ENCODE measurements at regions not wholly inside any gene's neighbourhood (a gene's known extent, or its start where the extent isn't known, plus 50 kb on each side); places are given as distances from the start of the nearest gene placed in this dataset.

DNA sequence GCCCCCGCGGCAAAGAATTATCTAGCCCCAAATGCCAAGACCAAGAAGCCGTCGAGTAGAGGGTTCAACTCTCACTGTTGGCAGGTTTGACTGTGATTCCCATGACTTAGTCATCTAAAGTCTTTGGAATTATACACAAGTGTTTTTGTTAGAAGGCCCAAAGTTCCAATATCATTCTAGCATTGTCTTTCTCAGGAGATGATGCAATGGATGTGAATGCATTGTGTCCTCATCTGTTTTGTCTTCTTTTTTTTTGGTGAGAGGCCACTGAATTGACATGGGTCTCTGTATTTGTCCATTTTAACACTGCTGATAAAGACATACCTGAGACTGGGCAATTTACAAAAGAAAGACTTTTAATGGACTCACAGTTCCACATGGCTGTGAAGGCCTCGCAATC lies 290.5 kb upstream of the ZFP64 start:
- H2BK12ac ChIP-seq (ENCODE audit: low read depth, low read length), result no peak overlapping the region
- no peaks in the 10 kb centered on the region for H3K4me1 ChIP-seq (replicated peaks in 1 of 4; ENCODE audit: control insufficient read depth in 3 of 4, insufficient read depth in 4 of 4, low read length in 3 of 4)
- FAIRE-seq, result no peak
- no peak overlapping the region for H3K9ac ChIP-seq (replicated peaks in 1 of 4; ENCODE audit: extremely low read depth in 1 of 4, low read depth in 3 of 4, low read length in 3 of 4)
- H3K4me3 ChIP-seq (ENCODE audit: extremely low read depth in 1 of 4, insufficient read depth in 2 of 4, low read depth in 3 of 4, low read length in 4 of 4), result no peak overlapping the region
- no peaks in the 10 kb centered on the region for H4K20me1 ChIP-seq (replicated peaks in 1 of 2; ENCODE audit: control insufficient read depth in 1 of 2, insufficient read depth in 2 of 2, low read length in 2 of 2)
- no peak overlapping the region for H2AK5ac ChIP-seq (ENCODE audit: low read depth, low read length)
- no peak overlapping the region for H3K4me2 ChIP-seq (ENCODE audit: insufficient read depth in 1 of 2, low read depth in 2 of 2, low read length in 2 of 2)
- 81% methylated on average over 5 of the region's 5 CpGs; no CpG with 5 or more reads in 1 of the 2 experiments for WGBS, 2 experiments (ENCODE audit: extremely low coverage in 1 of 2, insufficient coverage in 1 of 2, insufficient read length in 1 of 2, insufficient replicate concordance in 2 of 2, low coverage in 1 of 2, low lambda C conversion rate in 2 of 2, missing lambda C conversion rate in 1 of 2)
- H3K79me2 ChIP-seq (ENCODE audit: control insufficient read depth in 1 of 2, insufficient read depth in 2 of 2, low read length in 2 of 2), result no peaks in the 10 kb centered on the region
- no peak overlapping the region for H3K27ac ChIP-seq (ENCODE audit: low read depth, low read length)
- H2BK120ac ChIP-seq (replicated peaks; ENCODE audit: low read depth, low read length), result no peak overlapping the region
- H2BK20ac ChIP-seq (ENCODE audit: low read length), result no peak overlapping the region
- H3K4ac ChIP-seq (replicated peaks; ENCODE audit: insufficient read length, low read depth, low read length), result no peak overlapping the region
- no peak overlapping the region for H2AFZ ChIP-seq (ENCODE audit: low read length)
- no peak overlapping the region for H3K14ac ChIP-seq (ENCODE audit: insufficient read length)
- no peak overlapping the region for H3K18ac ChIP-seq (ENCODE audit: extremely low read depth, low read length)
- H3K56ac ChIP-seq (replicated peaks; ENCODE audit: insufficient read length, low read depth, low read length), result no peak overlapping the region
- ChIA-PET POLR2A (ENCODE audit: partially characterized antibody) (no interaction called here), CTCF (ENCODE audit: partially characterized antibody) (no interaction called here)
- TF ChIP-seq KDM4A (IDR thresholded peaks at IDR 0.05; ENCODE audit: low read depth, low read length, severe bottlenecking), result no peak
- no peak for TF ChIP-seq SIX5 (IDR thresholded peaks at IDR 0.05; ENCODE audit: low read depth, low read length)
- no peak for TF ChIP-seq RXRA (IDR thresholded peaks at IDR 0.05; ENCODE audit: insufficient read depth, low read depth, low read length)
- no peak for TF ChIP-seq ASH2L (IDR thresholded peaks at IDR 0.05; ENCODE audit: low read length)
- no peak for TF ChIP-seq CHD1 (IDR thresholded peaks at IDR 0.05; ENCODE audit: low read depth, low read length)
- H2BK15ac ChIP-seq (ENCODE audit: low read length), result no peak overlapping the region
- no peaks in the 10 kb centered on the region for H3K36me3 ChIP-seq (ENCODE audit: control insufficient read depth in 2 of 4, insufficient read depth in 4 of 4, low read length in 3 of 4)
- H3K9me3 ChIP-seq (ENCODE audit: insufficient read depth in 2 of 2, low read depth in 1 of 2, low read length in 1 of 2), result no peaks in the 10 kb centered on the region
- no peak overlapping the region for H4K8ac ChIP-seq (ENCODE audit: extremely low read depth, insufficient read depth, low read length)
- H3K23ac ChIP-seq (ENCODE audit: insufficient read length), result no peak overlapping the region
- no peak overlapping the region for H4K5ac ChIP-seq (ENCODE audit: insufficient read length, low read depth, low read length)
- no peak overlapping the region for H4K91ac ChIP-seq (replicated peaks; ENCODE audit: insufficient read length, low read length)
- H2BK5ac ChIP-seq (ENCODE audit: low read depth, low read length), result no peak overlapping the region
- no peaks in the 10 kb centered on the region for H3K27me3 ChIP-seq (replicated peaks in 1 of 4; ENCODE audit: control insufficient read depth in 3 of 4, extremely low read depth in 1 of 4, insufficient read depth in 3 of 4, low read length in 3 of 4)
- H3K23me2 ChIP-seq (ENCODE audit: low read depth, low read length), result no peaks in the 10 kb centered on the region
- H3K79me1 ChIP-seq (ENCODE audit: low read depth, low read length), result no peaks in the 10 kb centered on the region
- no peak for DNase-seq (ENCODE audit: low read depth in 1 of 2, low spot score in 2 of 2)

Measured in H1 (cell line).